TTC549 (cell line): ENCODE measurements at regions not wholly inside any gene's neighbourhood (a gene's known extent, or its start where the extent isn't known, plus 50 kb on each side); places are given as distances from the start of the nearest gene placed in this dataset.
A peak's percentile ranks its signal among the peaks of the same experiment; 100 is the strongest.

Source experiments
- FAIRE-seq: peaks from 2 replicates; lab custom pipeline; 2012; peaks lifted over from hg19 to GRCh38; lab: Jason Lieb, UNC

DNA sequence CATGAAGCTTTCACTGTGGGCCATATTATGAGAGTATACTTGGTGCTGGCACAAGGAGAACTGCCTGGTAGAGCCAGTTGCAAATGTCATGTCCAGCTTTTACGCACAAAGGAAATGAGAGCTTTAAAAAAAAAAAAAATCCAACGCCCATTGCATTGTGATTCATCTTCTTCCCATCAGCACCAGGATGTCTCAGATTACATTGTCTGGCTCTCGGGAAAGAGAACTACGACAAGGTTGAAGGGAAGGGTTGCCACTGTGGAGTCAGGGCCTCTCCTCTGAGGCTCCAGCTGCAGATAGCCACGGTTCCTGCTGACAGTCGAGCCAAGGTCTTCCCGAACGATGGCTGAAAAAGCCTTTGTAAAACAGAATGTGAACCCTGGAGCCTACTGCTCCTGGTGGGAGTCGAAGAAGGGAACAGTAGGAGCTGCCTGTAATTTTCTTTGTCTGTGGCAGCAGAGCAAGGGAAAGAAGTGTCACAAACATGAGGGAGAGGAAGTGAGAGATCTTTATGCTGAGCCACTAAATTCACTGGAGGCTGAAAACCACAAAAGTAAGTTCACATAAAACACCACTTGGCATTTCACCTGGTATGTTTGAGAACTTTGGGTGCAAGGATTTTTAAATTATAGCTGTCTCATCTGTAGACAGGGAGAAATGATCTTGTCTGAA lies 704.7 kb downstream of the DIAPH3 start:
- FAIRE-seq, result no peak

DNA sequence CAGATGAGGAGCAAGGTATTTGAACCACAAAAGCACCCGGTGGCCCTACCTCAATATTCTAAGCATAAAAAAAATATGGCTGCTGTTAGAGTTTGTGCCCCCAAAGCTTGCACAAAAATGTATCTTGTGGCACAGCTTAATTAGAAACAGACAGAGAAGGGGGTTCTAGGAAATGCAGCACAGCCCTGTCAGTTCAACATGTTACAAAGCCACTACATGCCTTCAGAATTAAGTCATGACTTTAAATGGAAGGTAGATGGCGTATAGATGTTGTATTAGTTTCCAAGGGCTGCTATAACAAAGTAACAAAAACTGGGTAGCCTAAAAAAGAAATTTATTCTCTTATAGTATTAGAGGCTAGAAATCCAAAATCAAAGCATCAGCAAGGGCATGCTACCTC lies 703.8 kb downstream of the DIAPH3 start:
- no peak for FAIRE-seq

DNA sequence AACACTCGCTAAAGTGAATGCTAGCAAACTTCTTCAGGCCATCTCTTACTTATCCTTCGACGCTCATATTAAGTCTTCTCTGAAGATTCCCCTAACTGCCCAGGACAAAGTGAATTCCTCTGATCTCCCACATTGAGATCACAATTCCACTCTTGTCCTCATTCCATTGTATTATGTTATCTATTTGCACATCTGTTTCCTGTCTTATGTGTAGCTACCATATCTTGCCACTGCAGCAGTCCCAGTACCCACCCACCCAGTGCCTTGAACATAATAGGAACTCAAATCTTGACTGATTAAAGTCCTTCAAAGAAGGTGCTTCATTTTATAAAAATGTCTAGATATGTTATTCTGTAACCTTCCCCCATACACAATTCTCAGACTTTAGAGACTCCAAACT lies 702.3 kb downstream of the DIAPH3 start:
- no peak for FAIRE-seq

DNA sequence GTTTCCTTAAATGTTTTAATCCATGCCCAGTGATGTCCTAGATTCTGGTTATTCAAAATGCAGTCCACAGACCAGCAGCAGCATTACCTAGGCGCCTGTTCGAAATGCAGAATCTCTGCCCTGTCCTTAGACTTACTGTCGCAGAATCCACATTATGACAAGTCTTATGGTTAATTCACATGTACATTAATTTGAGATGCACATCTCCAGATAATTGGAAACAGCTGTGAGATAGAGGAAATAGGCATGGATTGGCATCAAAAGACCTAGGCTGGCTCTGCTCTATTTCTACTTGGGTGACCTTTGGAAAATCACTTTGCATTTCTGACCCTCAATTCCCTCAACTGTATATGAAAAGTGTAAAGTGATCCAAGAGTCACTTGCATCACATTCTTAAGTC lies 700.7 kb downstream of the DIAPH3 start:
- FAIRE-seq, result no peak

DNA sequence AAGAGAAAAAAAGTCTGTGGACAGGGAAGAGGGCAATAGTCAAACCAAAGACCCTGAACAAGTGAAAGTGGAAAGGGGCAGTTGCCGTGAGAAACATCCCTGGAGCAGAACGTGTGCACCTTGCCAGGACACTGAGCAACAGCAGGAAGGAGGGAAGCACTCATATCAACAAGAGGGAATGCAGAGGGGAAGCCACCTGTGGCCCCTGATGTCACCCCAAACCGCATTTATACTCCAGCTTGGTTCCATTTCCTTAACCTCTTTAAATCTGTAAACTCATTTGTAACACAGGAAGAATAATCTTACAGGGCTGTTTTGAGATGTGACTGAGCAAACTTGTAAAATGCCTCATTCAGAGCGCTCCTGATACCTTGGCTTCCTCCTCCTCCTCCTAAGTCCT lies 698.8 kb downstream of the DIAPH3 start:
- FAIRE-seq, result no peak

DNA sequence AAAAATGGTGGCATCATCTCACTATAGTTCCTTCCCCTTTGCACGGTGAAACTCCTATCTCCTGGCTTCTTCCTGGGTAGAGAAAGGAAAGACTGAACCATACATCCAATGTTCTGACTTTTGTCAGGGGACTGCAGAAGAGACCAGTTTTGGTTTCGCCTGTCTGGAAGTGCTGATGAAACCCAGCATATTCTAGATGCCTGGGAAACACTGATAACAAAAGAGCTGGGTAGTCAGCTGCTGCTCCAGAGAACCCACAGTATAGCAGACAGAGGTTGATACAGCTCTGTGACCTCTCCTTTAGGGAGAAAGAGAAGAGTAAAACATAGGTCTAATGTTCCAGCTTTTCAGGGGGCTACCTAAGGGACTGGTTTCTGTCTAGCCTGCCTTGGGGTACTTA lies 695.3 kb downstream of the DIAPH3 start:
- FAIRE-seq, result no peak

DNA sequence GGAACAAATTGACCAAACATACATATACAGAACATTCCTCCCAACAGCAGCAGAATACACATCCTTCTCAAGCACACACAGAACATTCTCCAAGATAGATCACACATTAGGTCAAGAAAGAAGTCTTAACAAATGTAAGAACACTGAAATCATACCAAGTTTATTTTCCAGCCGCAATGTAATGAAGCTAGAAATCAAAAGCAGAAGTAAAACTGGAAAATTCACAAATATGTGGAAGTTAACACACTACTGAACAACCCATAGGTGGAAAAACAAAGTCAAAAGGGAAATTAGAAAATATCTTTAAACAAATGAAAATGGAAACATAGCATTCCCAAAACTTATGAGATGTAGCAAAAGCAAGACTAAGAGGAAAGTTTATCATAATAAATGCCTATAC lies 692.6 kb downstream of the DIAPH3 start:
- FAIRE-seq, result no peak

DNA sequence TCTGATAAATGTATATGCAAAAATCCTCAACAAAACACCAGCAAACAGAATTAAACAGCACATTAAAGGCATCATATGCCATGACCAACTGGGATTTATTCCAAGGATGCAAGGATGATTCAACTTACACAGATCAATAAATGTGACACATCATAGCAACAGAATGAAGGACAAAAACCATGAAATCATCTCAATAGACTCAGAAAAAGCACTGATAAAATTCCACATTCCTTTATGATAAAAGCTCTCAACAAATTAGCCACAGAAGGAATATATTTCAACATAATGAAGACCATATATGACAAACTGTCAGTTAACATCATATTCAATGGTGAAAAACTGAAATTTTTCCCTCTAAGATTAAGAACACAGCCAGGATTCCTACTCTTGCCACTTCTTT lies 691.6 kb downstream of the DIAPH3 start:
- peak; percentile 95 for FAIRE-seq

DNA sequence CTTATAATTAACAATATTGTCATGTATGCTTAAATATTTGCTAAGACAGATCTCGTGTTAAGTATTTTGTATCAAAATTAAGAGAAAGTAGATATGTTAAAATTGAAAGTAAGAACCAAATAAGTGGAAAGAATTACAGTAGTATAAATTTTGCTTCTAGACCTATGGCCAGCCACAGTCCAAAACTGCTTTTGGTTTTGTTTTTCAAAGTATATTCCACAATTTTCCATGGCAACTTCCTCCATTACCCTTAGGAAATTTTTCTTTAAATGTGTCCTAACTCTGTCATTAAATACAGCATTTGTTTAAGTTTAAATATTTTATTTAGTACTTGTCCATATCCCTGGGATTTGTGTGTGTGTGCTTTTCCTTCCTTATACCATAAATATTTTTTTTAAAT lies 689.0 kb downstream of the DIAPH3 start:
- peak; percentile 93 for FAIRE-seq

DNA sequence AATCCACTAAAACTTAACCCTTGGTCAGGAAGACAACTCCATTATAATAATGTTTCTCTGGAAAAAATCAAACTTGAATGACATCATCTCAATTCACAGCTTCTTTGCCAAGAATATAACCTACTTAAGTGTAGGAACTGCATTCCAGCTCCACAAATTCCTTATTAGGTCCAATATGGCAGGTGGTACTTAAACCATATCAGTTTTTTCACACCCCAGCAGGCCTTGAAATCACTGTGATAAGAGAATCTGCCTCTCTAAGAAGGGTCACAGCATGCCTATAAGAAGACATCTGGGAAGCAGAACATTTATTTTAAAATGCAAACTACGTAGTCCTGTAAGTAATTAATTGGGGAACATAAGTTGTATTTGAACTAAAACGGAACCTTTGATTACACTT lies 687.8 kb downstream of the DIAPH3 start:
- no peak for FAIRE-seq

DNA sequence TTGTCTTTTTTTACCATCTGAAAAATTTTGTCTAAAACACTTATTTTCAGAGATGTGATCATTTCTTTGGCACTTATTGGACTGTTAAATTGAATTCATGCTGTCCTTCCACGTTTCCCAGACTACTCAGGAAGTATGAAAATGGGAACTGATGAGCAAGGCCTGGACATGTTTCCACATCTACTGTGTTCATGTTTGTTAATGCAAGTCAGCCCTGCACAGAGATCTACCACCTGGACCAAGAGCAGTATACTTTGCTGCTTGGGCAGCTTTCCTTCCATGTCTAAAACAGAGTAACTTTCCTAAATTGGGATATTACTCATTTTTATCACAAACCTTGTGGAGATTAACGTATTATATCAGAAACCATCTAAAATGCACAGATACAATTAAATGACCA lies 687.4 kb downstream of the DIAPH3 start:
- FAIRE-seq, result no peak

DNA sequence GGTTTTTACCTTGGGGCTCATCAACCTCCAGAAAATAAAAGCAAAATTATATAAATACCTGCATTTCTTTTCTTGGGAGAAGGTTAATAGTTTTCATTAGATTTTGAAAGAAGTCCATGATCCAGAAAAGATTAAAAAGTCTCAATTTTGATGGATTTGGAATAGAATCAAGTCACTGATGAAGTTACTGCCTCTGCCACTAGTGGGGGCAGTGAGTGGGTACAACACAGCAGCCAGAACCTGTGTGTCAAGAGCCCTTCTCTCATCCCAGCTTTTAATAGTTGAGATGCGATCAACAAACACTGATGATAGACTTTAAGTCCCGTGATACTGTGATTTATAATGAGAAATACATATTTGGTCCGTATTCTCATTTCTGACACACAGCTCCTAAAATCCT lies 686.7 kb downstream of the DIAPH3 start:
- peak; percentile 56 for FAIRE-seq

DNA sequence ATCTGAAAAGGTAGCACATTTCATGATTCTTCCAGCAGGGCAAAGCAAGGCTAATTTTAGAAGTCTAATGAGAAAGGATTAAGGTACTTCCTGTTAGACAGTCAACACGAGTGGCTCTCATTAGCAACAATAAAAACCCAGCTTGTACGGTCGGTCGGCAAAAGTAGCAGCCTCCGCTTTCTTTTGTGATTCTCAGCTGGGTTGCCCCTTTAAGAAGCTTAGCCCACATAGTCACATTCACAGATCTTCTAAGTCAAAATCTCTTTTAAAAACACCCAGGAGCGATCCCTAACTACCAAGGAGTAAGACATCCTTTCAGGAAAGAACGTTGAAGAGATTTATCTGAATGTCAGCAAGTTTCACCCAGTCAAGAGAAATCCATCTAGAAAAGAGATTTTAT lies 684.8 kb downstream of the DIAPH3 start:
- FAIRE-seq, result peak; percentile 26

DNA sequence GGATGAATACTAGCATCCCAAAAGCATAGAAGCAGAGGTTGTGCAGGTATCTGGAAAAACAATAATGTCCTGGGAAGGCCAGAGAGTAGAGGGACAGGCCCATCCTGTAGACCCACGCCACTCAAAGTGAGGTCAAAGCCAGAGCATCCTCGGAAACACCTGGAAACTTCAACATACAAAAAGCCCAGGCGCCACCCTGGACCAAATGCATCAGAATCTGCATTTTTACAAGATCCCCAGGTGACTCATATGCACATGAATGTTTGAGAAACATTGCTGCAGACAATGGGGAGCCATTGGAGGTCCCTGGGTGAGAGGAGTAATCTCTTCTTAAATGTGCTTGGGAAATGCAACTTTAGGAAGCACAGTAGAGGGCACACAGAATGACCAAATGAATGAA lies 684.1 kb downstream of the DIAPH3 start:
- peak; percentile 79 for FAIRE-seq

DNA sequence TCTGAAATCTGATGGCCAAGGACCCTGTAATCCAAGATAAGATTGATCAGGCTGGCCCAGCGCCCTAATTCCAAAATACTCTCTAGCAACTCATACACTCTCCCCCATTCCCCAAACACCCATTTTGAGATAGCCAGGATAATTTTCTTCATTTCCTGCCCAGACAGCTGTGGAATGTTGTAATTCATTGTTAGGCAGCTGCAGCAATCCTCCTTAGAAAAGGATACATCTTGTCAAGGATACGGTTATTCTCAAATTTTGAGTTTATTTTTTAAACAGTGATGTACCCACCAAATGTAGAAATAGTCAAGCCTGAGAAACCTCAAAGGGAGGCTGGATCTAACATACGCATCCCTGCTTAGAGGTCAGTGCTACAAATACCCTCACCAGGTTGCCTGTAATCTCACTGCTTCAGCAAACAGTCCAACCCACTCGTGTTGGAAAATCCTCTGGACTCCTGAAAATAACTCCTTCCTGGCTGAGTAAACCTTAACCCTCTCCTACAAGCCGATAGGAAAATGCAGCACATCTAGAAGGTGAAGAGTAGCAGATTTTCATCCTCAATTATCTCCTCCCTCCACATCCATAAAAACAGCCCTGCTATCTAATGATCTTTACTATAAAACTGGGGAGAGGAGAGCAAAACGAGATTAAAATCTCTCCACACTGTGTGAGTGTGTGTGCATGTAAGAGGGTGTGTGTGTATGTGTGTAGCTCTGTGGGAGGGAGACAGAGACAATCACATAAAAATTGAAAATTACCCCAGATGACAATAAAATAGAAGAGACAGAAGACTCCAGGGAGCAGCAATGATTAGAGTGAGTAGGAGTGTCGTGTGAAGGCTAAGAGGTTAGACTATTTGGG lies 683.1 kb downstream of the DIAPH3 start:
- FAIRE-seq, result peak; percentile 84

DNA sequence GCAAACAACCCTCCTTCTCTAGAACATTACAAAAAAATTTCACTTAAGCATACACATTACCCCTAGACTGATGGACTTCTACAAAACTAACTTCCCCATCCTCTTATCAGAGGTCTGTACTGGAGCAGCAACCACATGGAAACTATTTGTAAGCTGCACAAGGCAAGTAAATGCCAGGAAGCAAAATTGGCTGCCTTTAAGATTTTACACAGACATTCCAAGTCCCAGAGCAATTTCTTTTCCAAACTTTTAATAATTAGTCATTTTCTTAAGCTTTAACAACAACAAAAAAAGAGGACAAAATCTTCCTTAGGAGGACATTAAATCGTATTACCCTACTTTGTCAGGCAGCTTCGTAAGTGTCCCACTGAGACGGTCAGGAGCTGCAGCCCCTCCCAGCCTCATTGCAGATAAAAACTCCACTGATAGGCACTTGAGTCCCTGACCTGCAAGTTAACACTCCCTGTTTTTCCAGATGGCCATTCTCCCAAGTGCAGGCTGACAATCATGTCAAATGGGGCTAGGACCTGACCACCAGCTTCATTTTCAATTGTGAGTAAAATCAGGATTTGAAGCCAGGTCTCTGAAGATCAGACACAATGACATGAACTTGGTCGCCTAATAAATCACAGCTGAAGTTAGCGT lies 680.1 kb downstream of the DIAPH3 start:
- peak; percentile 96 for FAIRE-seq

DNA sequence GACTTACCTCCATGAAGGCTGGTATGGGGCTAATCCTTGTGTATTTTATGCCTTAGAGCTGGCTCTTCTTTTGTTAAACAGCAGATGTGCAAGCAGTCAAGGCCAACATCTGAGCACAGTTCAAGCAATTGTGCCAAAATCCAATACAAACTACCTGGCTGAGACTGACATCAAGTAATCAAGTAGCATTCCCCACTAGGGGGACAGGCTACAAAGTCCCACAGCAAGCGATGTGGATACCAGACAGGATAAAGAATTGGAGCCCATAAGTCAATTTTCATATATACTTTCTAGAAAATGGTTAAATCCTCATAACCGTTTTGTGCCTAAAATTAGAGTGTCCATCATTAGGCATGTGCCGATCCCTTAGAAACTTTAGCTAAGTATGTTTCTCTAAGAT lies 675.8 kb downstream of the DIAPH3 start:
- FAIRE-seq, result no peak

DNA sequence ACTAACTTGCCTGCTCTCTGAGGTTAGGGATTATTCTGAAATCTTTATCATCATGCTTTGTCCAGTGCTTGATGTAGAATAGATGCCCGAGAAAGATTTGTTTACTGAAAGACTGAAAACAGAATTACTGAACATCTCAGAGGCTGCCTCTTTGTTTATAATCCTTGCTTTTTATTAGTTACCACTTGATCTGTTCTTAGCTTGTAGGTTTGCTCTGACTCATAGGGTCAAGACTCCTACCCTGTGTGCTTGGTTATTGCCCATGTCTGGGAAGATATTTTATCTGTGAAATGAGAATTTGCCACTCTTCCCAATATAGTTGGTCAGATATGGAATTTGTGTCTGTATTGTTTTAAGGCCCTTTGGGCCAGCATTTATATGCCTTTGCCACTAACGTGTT lies 675.3 kb downstream of the DIAPH3 start:
- peak; percentile 95 for FAIRE-seq

DNA sequence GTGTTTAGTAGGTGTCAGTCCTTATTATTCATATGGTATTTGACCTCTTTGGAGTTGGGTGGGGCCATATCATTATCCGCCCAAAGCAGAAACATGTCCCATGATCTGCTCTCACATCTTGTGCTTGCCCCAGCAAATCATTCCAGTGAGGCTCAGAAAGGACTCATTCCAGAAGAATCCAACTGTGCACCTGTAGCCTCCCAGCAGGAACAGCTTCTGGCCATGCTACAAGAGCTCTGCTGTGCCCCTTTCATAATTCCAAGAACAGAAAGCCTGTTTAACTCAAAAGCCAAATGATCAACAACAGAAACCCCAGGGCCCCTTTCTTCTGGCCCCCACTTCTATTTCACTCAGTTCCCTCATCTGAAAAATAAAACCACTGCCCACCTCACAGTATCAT lies 673.1 kb downstream of the DIAPH3 start:
- FAIRE-seq, result no peak

DNA sequence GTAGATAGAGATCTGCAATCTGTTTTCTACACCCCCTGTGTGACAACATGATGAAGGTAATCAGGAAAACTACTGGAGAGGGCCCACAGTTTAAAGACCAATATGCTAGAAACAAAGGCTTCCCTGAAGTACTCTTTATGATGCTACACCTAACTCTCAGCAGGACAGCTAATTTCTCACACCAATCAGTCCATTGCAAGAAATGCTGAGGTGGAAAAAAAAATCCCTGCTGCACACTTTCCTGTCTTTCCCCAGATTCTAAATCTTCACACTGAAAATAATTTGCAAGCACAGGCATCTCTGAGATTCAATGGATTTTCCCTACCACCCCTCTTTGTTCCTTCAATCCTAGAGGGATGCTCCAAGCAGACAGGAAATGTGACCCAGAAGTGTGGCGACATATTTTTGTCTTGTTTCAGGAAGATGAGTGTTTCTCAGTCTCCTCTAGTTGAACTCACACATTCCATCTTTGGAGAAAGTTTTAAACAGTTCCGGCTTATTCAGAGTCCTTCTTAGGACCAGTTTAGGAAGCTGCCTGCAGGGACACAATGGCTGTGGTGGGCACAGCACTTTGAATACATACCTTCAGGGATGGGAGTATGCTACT lies 671.6 kb downstream of the DIAPH3 start:
- FAIRE-seq, result no peak

DNA sequence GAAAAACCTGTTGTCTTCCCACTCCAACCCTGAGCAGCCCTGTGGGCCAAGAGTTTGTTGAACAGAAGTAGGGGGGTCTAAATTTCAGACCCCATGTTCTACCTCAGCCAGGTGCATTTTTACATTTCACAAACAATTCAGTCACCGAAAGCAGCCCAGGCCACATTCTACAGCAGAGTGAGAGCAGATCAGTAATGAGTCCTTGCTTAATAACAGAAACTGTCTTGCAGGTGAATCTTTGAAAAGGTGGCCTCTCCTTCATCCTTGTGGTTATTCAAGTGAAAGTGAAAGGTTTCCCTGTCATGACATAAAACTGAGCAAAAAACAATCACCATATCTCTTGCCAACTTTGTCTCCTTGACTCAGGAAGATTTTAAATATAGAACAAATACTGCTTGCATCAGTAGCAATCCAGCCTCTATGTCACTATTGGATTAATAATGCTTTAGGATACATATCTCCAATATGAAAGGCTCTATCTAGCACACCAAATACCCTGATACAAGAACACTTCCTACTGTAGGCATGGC lies 670.2 kb downstream of the DIAPH3 start:
- FAIRE-seq, result no peak

DNA sequence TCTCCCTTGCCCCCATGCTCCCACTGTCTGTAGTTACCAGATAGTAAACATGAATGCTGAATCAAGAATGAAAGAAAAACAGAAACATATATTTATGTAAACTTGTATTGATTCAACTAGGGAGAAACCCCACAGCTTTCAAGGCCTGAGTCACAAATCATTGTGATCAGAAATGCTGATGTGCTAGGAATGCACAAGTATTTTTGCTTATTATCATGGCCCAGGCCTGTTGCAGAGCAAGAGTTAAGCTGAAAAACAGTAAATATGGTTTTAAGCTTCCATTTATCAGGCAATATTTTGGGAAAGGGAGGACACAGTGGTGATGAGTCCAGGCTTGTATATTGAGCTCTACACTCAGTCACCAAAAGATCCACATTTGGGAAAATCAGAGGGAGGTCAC lies 669.6 kb downstream of the DIAPH3 start:
- no peak for FAIRE-seq

DNA sequence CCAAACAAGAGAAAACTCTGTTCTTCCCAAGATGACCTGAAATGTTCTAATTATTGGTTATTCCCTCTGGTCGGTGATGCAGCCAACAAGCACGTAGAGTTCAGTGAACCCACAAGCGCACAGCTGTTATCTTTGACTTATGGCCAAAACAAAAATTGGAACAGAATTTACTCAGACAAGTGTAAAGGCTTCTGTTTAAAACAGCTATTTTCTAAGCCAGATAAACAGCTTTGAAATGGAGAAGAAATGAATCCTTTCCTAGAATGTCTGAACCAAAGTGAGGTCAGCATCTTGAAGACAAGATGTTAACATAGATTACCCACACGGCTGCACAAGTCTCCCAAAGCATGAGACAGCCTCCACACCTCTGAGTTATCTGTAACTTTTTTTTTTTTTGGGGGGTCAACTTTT lies 669.2 kb downstream of the DIAPH3 start:
- peak; percentile 66 for FAIRE-seq
